PC-9 (cell line): ENCODE measurements at regions not wholly inside any gene's neighbourhood (a gene's known extent, or its start where the extent isn't known, plus 50 kb on each side); places are given as distances from the start of the nearest gene placed in this dataset.

Experiments
- BruUV-seq: library from RNA; stranded (reverse); fragments of 400-500 nt; replicated peaks from 2 replicates; lab custom pipeline; 2021; lab: Mats Ljungman, UMichigan
- CTCF ChIA-PET: fragments of 300-600 bp; sonication (Branson Sonifier 250); formaldehyde crosslinking; loops from one replicate; lab custom pipeline; 2022; ENCODE audit warnings: antibody characterized with exemption; lab: Charles Lee
- POLR2A ChIA-PET: fragments of 300-600 bp; sonication (Branson Sonifier 250); formaldehyde crosslinking; loops from one replicate; lab custom pipeline; 2022; ENCODE audit warnings: antibody characterized with exemption; ENCODE audit not compliant: unreplicated experiment; lab: Charles Lee
- DNase-seq, 2 experiments: peaks; one replicate each; pipeline versions ENCODE4 v3.0.0 to v3.0.0-alpha.2; 2015 to 2022; ENCODE audit warnings: mixed read lengths in 1 of 2
- H2AFZ ChIP-seq: fragments of 200-600 bp; sonication (generic); 2 replicates; pipeline ENCODE4 v1.8.1; 2017; ENCODE audit warnings: antibody characterized with exemption
- H3F3A ChIP-seq: fragments of 200-600 bp; sonication (generic); 2 replicates; pipeline ENCODE4 v1.8.1; 2017; ENCODE audit warnings: antibody characterized with exemption, mild to moderate bottlenecking, low read depth; ENCODE audit not compliant: insufficient read depth
- H3K27ac ChIP-seq: fragments of 200-600 bp; sonication (generic); 2 replicates; pipeline ENCODE4 v1.6.1; 2016; ENCODE audit warnings: mixed run types
- H3K27me3 ChIP-seq: fragments of 200-600 bp; sonication (generic); 2 replicates; pipeline ENCODE4 v1.6.1; 2016; ENCODE audit warnings: low read depth, mixed run types; ENCODE audit not compliant: insufficient read depth
- H3K36me3 ChIP-seq: fragments of 200-600 bp; sonication (generic); 2 replicates; pipeline ENCODE4 v1.6.1; 2016; ENCODE audit warnings: low read depth, mixed run types
- H3K4me1 ChIP-seq: fragments of 200-600 bp; sonication (generic); replicated peaks from 2 replicates; pipeline ENCODE4 v1.6.1; 2016; ENCODE audit warnings: mixed run types; ENCODE audit not compliant: insufficient read depth
- H3K4me2 ChIP-seq: fragments of 200-600 bp; sonication (generic); 2 replicates; pipeline ENCODE4 v1.6.1; 2017; ENCODE audit warnings: mixed run types
- H3K4me3 ChIP-seq: fragments of 200-600 bp; sonication (generic); 2 replicates; pipeline ENCODE4 v1.6.1; 2016; ENCODE audit warnings: mixed run types
- H3K79me2 ChIP-seq: fragments of 200-600 bp; sonication (generic); 2 replicates; pipeline ENCODE4 v1.6.1; 2017; ENCODE audit warnings: low read depth, mixed run types
- H3K9me2 ChIP-seq: fragments of 200-600 bp; sonication (generic); 2 replicates; pipeline ENCODE4 v1.8.1; 2017; ENCODE audit warnings: mild to moderate bottlenecking; ENCODE audit not compliant: insufficient read depth
- H3K9me3 ChIP-seq: fragments of 200-600 bp; sonication (generic); 2 replicates; pipeline ENCODE4 v1.8.1; 2016; ENCODE audit warnings: low read depth; ENCODE audit not compliant: insufficient read depth
- H4K20me1 ChIP-seq: fragments of 200-600 bp; sonication (generic); 2 replicates; pipeline ENCODE4 v1.8.1; 2017; ENCODE audit not compliant: insufficient read depth
- CTCF ChIP-seq: fragments of 200-600 bp; sonication (generic); conservative IDR thresholded peaks from 2 replicates; pipeline ENCODE4 v1.6.1; 2017; ENCODE audit warnings: mixed run types, antibody characterized with exemption, mild to moderate bottlenecking, moderate library complexity
- EZH2 ChIP-seq: fragments of 200-600 bp; sonication (generic); IDR thresholded peaks from 2 replicates; pipeline ENCODE4 v1.8.0; 2017; ENCODE audit warnings: antibody characterized with exemption, low read depth
- intact Hi-C: fragments of 100-400 bp; cut with micrococcal nuclease; formaldehyde crosslinking; loops from one replicate; pipeline ENCODE4 v1.10.0; 2022; ENCODE audit not compliant: unreplicated experiment

- intact Hi-C loops, result no loop called here
- no TSS peak for BruUV-seq
- no peak overlapping the region for H3K27ac ChIP-seq
- H3K4me1 ChIP-seq, result no peaks in the 10 kb centered on the region
- TF ChIP-seq EZH2, result no peak
- no peak for TF ChIP-seq CTCF
- H4K20me1 ChIP-seq, result no peaks in the 10 kb centered on the region
- H2AFZ ChIP-seq, result no peak overlapping the region
- no peak overlapping the region for H3K4me2 ChIP-seq
- H3K79me2 ChIP-seq, result no peaks in the 10 kb centered on the region
- DNase-seq, result no peak
- H3K27me3 ChIP-seq, result no peaks in the 10 kb centered on the region
- no peaks in the 10 kb centered on the region for H3K9me2 ChIP-seq
- ChIA-PET POLR2A (no interaction called here), CTCF (no interaction called here)
- no peak overlapping the region for H3K4me3 ChIP-seq
- no peaks in the 10 kb centered on the region; the same call in 1 of the 2 replicates for H3K9me3 ChIP-seq
- no peaks in the 10 kb centered on the region for H3F3A ChIP-seq
- H3K36me3 ChIP-seq, result no peaks in the 10 kb centered on the region
These were observed 162.7 kb upstream of the ADRA1D start for GRCh38 chr20:4411744-4412143.

- DNase-seq, result no peak
- no peak overlapping the region for H3K4me3 ChIP-seq
- no peaks in the 10 kb centered on the region for H3F3A ChIP-seq
- ChIA-PET POLR2A (interaction anchor here (0.7 kb wide), 1 partner anchor 722 kb away, joined by 3 read pairs; no protein-coding TSS in a partner anchor), CTCF (interaction anchor here (0.6 kb wide), 1 partner anchor 187 kb away, joined by 10 read pairs; no protein-coding TSS in a partner anchor)
- no TSS peak for BruUV-seq
- intact Hi-C loops, result no loop called here
- no peak overlapping the region for H3K4me2 ChIP-seq
- no peak overlapping the region for H2AFZ ChIP-seq
- no peaks in the 10 kb centered on the region for H3K79me2 ChIP-seq
- H3K27ac ChIP-seq, result no peak overlapping the region
- no peaks in the 10 kb centered on the region; the same call in 1 of the 2 replicates for H3K9me3 ChIP-seq
- TF ChIP-seq CTCF, result no peak
- TF ChIP-seq EZH2, result no peak
- no peaks in the 10 kb centered on the region for H3K9me2 ChIP-seq
- H3K27me3 ChIP-seq, result peaks cover 13% of the 10 kb centered on the region; the same call in 1 of the 2 replicates
- H3K4me1 ChIP-seq, result no peaks in the 10 kb centered on the region
- no peaks in the 10 kb centered on the region for H4K20me1 ChIP-seq
- H3K36me3 ChIP-seq, result no peaks in the 10 kb centered on the region
These were observed 157.5 kb upstream of the ADRA1D start for GRCh38 chr20:4406627-4407026.

GRCh38 chr20:4401601-4402000 lies 152.5 kb upstream of the ADRA1D start:
- no peaks in the 10 kb centered on the region for H3K4me1 ChIP-seq
- intact Hi-C loops, result no loop called here
- H3F3A ChIP-seq, result no peaks in the 10 kb centered on the region
- H3K9me3 ChIP-seq, result no peaks in the 10 kb centered on the region; the same call in 1 of the 2 replicates
- no peak overlapping the region for H3K27ac ChIP-seq
- CTCF ChIA-PET, result no interaction called here
- BruUV-seq, result no TSS peak
- no peaks in the 10 kb centered on the region for H4K20me1 ChIP-seq
- no peak overlapping the region for H2AFZ ChIP-seq
- peaks cover 19% of the 10 kb centered on the region; the same call in 1 of the 2 replicates for H3K27me3 ChIP-seq
- H3K9me2 ChIP-seq, result no peaks in the 10 kb centered on the region
- TF ChIP-seq EZH2 (no peak), CTCF (no peak)
- POLR2A ChIA-PET, result no interaction called here
- DNase-seq, result no peak
- no peaks in the 10 kb centered on the region for H3K79me2 ChIP-seq
- no peak overlapping the region for H3K4me2 ChIP-seq
- H3K4me3 ChIP-seq, result no peak overlapping the region
- no peaks in the 10 kb centered on the region for H3K36me3 ChIP-seq
